MM.1S (cell line): ENCODE measurements at regions not wholly inside any gene's neighbourhood (a gene's known extent, or its start where the extent isn't known, plus 50 kb on each side); places are given as distances from the start of the nearest gene placed in this dataset.

Experiments
- EZH2 ChIP-seq: fragments of 300-600 bp; sonication (generic); optimal IDR thresholded peaks from 2 replicates; pipeline ENCODE3; 2017; ENCODE audit warnings: low read depth, mild to moderate bottlenecking, antibody characterized with exemption, low read length, mixed read lengths
- TF ChIP-seq, protein P1 (sequence below): fragments of 300-600 bp; sonication (generic); IDR thresholded peaks from 2 replicates; pipeline ENCODE4 v1.5.1; 2016; ENCODE audit warnings: antibody characterized with exemption, low read length, mixed read lengths

DNA sequence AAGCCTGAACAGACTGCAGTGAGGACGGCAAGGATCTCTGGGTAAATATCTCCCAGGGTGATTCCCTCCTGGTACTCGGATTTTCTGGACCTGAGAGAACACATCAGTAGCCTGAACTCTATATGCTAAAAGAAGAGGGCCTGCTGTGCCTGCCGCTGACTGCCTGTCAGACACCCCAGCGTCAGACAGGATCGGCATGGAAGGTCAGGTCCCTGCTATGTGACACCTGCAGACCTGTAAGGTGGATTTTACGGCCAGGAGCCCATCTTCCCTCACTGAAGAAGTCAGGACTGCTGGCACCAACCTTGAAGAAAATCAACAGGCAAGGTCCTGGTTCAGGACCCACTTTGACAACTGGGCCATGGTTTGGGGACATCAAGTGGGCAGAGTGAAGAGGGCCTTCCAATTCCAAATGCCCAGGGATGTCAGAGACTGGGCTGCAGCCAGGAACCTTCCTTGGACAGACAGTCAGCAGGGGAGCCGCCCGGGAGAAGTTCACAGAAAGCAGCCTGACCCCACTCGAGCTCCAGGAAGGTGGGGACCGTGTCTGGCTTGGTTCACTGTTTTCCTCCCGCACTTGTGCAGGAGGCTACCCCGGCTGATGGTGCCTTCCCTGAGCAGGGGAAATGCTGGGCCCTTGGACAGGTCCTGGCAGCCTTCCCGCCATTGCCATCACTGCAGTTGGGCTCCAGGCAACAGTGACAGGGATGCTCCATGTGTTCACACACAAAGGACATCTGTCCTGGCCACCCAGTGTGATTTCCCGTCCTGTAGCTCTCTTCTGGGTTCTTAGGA is 91.8 kb upstream of the LANCL2 start:
- TF ChIP-seq, protein P1, sequence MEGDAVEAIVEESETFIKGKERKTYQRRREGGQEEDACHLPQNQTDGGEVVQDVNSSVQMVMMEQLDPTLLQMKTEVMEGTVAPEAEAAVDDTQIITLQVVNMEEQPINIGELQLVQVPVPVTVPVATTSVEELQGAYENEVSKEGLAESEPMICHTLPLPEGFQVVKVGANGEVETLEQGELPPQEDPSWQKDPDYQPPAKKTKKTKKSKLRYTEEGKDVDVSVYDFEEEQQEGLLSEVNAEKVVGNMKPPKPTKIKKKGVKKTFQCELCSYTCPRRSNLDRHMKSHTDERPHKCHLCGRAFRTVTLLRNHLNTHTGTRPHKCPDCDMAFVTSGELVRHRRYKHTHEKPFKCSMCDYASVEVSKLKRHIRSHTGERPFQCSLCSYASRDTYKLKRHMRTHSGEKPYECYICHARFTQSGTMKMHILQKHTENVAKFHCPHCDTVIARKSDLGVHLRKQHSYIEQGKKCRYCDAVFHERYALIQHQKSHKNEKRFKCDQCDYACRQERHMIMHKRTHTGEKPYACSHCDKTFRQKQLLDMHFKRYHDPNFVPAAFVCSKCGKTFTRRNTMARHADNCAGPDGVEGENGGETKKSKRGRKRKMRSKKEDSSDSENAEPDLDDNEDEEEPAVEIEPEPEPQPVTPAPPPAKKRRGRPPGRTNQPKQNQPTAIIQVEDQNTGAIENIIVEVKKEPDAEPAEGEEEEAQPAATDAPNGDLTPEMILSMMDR, result no peak
- no peak for TF ChIP-seq EZH2
